GM12878 (cell line): ENCODE measurements at regions not wholly inside any gene's neighbourhood (a gene's known extent, or its start where the extent isn't known, plus 50 kb on each side); places are given as distances from the start of the nearest gene placed in this dataset.

Experiments used
- POLR2AphosphoS5 ChIP-seq: IDR thresholded peaks from 2 replicates; pipeline ENCODE4 v1.6.1; 2011; ENCODE audit warnings: mild to moderate bottlenecking, low read length, inconsistent platforms
- RAD21 ChIP-seq: IDR thresholded peaks from 2 replicates; pipeline ENCODE4 v1.6.1; 2011; ENCODE audit warnings: mild to moderate bottlenecking, low read depth, low read length, moderate library complexity; ENCODE audit not compliant: insufficient read depth
- SP1 ChIP-seq: IDR thresholded peaks from one replicate; pipeline ENCODE4 v1.6.1; 2011; ENCODE audit warnings: low read depth, low read length
- TF ChIP-seq, protein P1 (sequence below), 3 experiments: IDR thresholded peaks in 2 of 3; conservative IDR thresholded peaks in 1 of 3; 2 replicates each; pipeline ENCODE4 v1.5.1; 2011; ENCODE audit warnings: low read depth in 3 of 3, low read length in 3 of 3, mild to moderate bottlenecking in 3 of 3, control low read depth in 2 of 3, moderate library complexity in 2 of 3, inconsistent platforms in 1 of 3, mixed read lengths in 1 of 3; ENCODE audit not compliant: control insufficient read depth in 2 of 3, insufficient read depth in 1 of 3; ENCODE audit errors: extremely low read depth in 1 of 3
- TF ChIP-seq, protein P2 (sequence below): fragments of 450-650 bp; IDR thresholded peaks from 2 replicates; pipeline ENCODE4 v1.6.1; 2017; ENCODE audit warnings: mild to moderate bottlenecking
- TF ChIP-seq, protein P3 (sequence below): fragments of 450-650 bp; IDR thresholded peaks from 2 replicates; pipeline ENCODE4 v1.6.1; 2017; ENCODE audit warnings: mild to moderate bottlenecking, low read depth, inconsistent platforms; ENCODE audit not compliant: poor library complexity, severe bottlenecking
- TF ChIP-seq, protein P4 (sequence below): IDR thresholded peaks from 2 replicates; pipeline ENCODE4 v1.6.1; 2011; ENCODE audit warnings: low read depth, mild to moderate bottlenecking, low read length, moderate library complexity, borderline replicate concordance; ENCODE audit errors: extremely low read depth

DNA sequence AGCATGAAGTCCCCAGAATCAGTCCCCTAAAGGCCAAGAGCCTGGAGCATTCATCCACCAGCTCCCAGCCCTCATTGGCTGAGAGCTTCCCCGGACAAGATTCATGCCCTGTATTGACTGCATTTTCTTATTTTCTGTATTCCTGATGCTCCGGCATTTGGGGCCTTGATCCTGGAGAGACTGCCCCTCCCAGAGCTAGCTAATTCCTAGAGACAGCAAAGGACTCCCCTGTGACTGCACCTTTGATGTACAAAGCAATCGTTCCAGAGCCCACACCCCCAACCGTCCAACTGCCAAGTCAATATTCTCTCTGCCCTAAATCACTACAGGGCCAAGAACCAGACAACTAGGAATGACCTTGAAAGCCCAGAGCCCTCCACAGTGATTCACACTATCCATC, 93.4 kb upstream of the CDH5 start:
- no peak for TF ChIP-seq SP1
- TF ChIP-seq POLR2AphosphoS5, result no peak
- TF ChIP-seq, protein P1, sequence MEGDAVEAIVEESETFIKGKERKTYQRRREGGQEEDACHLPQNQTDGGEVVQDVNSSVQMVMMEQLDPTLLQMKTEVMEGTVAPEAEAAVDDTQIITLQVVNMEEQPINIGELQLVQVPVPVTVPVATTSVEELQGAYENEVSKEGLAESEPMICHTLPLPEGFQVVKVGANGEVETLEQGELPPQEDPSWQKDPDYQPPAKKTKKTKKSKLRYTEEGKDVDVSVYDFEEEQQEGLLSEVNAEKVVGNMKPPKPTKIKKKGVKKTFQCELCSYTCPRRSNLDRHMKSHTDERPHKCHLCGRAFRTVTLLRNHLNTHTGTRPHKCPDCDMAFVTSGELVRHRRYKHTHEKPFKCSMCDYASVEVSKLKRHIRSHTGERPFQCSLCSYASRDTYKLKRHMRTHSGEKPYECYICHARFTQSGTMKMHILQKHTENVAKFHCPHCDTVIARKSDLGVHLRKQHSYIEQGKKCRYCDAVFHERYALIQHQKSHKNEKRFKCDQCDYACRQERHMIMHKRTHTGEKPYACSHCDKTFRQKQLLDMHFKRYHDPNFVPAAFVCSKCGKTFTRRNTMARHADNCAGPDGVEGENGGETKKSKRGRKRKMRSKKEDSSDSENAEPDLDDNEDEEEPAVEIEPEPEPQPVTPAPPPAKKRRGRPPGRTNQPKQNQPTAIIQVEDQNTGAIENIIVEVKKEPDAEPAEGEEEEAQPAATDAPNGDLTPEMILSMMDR (IDR thresholded peaks at IDR 0.05 in 2 of 3, conservative IDR thresholded peaks at IDR 0.05 in 1 of 3; ENCODE audit: control insufficient read depth in 2 of 3, extremely low read depth in 1 of 3, insufficient read depth in 1 of 3, low read depth in 3 of 3, low read length in 3 of 3), result no peak
- no peak for TF ChIP-seq RAD21
- TF ChIP-seq, protein P2, sequence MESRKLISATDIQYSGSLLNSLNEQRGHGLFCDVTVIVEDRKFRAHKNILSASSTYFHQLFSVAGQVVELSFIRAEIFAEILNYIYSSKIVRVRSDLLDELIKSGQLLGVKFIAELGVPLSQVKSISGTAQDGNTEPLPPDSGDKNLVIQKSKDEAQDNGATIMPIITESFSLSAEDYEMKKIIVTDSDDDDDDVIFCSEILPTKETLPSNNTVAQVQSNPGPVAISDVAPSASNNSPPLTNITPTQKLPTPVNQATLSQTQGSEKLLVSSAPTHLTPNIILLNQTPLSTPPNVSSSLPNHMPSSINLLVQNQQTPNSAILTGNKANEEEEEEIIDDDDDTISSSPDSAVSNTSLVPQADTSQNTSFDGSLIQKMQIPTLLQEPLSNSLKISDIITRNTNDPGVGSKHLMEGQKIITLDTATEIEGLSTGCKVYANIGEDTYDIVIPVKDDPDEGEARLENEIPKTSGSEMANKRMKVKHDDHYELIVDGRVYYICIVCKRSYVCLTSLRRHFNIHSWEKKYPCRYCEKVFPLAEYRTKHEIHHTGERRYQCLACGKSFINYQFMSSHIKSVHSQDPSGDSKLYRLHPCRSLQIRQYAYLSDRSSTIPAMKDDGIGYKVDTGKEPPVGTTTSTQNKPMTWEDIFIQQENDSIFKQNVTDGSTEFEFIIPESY, result no peak
- TF ChIP-seq, protein P3, sequence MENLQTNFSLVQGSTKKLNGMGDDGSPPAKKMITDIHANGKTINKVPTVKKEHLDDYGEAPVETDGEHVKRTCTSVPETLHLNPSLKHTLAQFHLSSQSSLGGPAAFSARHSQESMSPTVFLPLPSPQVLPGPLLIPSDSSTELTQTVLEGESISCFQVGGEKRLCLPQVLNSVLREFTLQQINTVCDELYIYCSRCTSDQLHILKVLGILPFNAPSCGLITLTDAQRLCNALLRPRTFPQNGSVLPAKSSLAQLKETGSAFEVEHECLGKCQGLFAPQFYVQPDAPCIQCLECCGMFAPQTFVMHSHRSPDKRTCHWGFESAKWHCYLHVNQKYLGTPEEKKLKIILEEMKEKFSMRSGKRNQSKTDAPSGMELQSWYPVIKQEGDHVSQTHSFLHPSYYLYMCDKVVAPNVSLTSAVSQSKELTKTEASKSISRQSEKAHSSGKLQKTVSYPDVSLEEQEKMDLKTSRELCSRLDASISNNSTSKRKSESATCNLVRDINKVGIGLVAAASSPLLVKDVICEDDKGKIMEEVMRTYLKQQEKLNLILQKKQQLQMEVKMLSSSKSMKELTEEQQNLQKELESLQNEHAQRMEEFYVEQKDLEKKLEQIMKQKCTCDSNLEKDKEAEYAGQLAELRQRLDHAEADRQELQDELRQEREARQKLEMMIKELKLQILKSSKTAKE, result no peak
- TF ChIP-seq, protein P4, sequence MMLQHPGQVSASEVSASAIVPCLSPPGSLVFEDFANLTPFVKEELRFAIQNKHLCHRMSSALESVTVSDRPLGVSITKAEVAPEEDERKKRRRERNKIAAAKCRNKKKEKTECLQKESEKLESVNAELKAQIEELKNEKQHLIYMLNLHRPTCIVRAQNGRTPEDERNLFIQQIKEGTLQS, result no peak
